IPS-20b (cell line): ENCODE measurements at regions not wholly inside any gene's neighbourhood (a gene's known extent, or its start where the extent isn't known, plus 50 kb on each side); places are given as distances from the start of the nearest gene placed in this dataset.

ENCODE experiments used
- H3K27ac ChIP-seq: one replicate; pipeline ENCODE4 v1.5.1; 2013; ENCODE audit warnings: low read length
- H3K27me3 ChIP-seq: 2 replicates; pipeline ENCODE4 v1.6.1; 2013; ENCODE audit warnings: mild to moderate bottlenecking, low read length, inconsistent platforms; ENCODE audit not compliant: insufficient read depth
- H3K36me3 ChIP-seq: 2 replicates; pipeline ENCODE4 v1.6.1; 2013; ENCODE audit warnings: low read depth, mild to moderate bottlenecking, inconsistent platforms, low read length, moderate library complexity; ENCODE audit not compliant: insufficient read depth
- H3K4me1 ChIP-seq: 2 replicates; pipeline ENCODE4 v1.6.1; 2013; ENCODE audit warnings: mild to moderate bottlenecking, control low read depth, inconsistent platforms, low read length, moderate library complexity; ENCODE audit not compliant: insufficient read depth
- H3K4me3 ChIP-seq: 2 replicates; pipeline ENCODE4 v1.5.1; 2013; ENCODE audit warnings: mild to moderate bottlenecking, low read length, inconsistent platforms
- H3K9ac ChIP-seq: 2 replicates; pipeline ENCODE4 v1.6.1; 2013; ENCODE audit warnings: low read depth, mild to moderate bottlenecking, inconsistent platforms, low read length, moderate library complexity
- H3K9me3 ChIP-seq: 2 replicates; pipeline ENCODE4 v1.6.1; 2013; ENCODE audit warnings: mild to moderate bottlenecking, low read depth, low read length, inconsistent platforms; ENCODE audit not compliant: insufficient read depth

DNA sequence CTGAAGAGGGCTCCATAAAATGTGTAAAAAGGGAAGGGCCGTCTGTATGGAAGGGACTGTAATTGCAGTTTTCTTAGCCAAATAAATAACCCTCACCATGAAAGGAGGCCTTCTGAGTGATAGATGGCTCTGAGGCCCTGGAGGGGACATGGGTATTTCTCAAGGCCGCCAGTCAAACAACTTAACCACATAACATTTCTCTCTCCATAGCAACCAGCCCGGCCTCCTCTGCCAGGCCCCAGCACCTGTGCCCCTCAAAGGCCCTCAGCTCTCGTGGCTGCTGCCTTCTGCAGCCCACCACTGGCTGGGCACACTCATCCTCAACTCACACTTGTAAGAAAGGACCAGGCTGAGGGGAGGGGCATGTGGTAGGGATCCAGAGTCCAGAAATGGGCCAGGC is 57.0 kb upstream of the GJB5 start:
- H3K27ac ChIP-seq = no peak overlapping the region
- H3K4me1 ChIP-seq = no peaks in the 10 kb centered on the region
- H3K4me3 ChIP-seq = no peak overlapping the region
- no peaks in the 10 kb centered on the region for H3K36me3 ChIP-seq
- H3K9ac ChIP-seq = no peak overlapping the region
- H3K27me3 ChIP-seq = 0 out of 2 replicates have a peak, but pooled peaks cover 2% of the 10 kb centered on the region
- no peaks in the 10 kb centered on the region for H3K9me3 ChIP-seq

- H3K27ac ChIP-seq = no peak overlapping the region
- no peaks in the 10 kb centered on the region for H3K36me3 ChIP-seq
- H3K4me3 ChIP-seq = no peak overlapping the region
- no peaks in the 10 kb centered on the region for H3K4me1 ChIP-seq
- no peaks in the 10 kb centered on the region for H3K9me3 ChIP-seq
- H3K9ac ChIP-seq = no peak overlapping the region
- H3K27me3 ChIP-seq = peaks cover 28% of the 10 kb centered on the region
These were observed 53.4 kb upstream of the GJB5 start for GRCh38 chr1:34701326-34702060.
